ENCODE measurements at regions not wholly inside any gene's neighbourhood (a gene's known extent, or its start where the extent isn't known, plus 50 kb on each side); places are given as distances from the start of the nearest gene placed in this dataset.
A peak's percentile ranks its signal among the peaks of the same experiment; 100 is the strongest.

- no peak for DNase-seq
These were observed 516.9 kb upstream of the ZNF608 start for GRCh38 chr5:125263356-125263755.

- no peak for DNase-seq
These were observed 519.7 kb upstream of the ZNF608 start for GRCh38 chr5:125266106-125266505.

- no peak for DNase-seq
These were observed 521.3 kb upstream of the ZNF608 start for GRCh38 chr5:125267636-125268248.

- DNase-seq: no peak
These were observed 523.5 kb upstream of the ZNF608 start for GRCh38 chr5:125269926-125270325.

GRCh38 chr5:125272357-125272756, 525.9 kb upstream of the ZNF608 start:
- no peak for DNase-seq

GRCh38 chr5:125274211-125274610, 527.8 kb upstream of the ZNF608 start:
- DNase-seq: no peak

- DNase-seq: peak; percentile 70
These were observed 528.7 kb upstream of the ZNF608 start for GRCh38 chr5:125274938-125275724.

GRCh38 chr5:125275725-125276090, 529.3 kb upstream of the ZNF608 start:
- no peak for DNase-seq

- DNase-seq: no peak
These were observed 529.7 kb upstream of the ZNF608 start for GRCh38 chr5:125276096-125276495.

- DNase-seq: peak; percentile 92
These were observed 531.2 kb upstream of the ZNF608 start for GRCh38 chr5:125277494-125278154.

GRCh38 chr5:125278711-125279110, 532.3 kb upstream of the ZNF608 start:
- DNase-seq: no peak

GRCh38 chr5:125281667-125282066, 535.2 kb upstream of the ZNF608 start:
- DNase-seq: no peak

GRCh38 chr5:125283372-125283771, 536.9 kb upstream of the ZNF608 start:
- DNase-seq: no peak

- DNase-seq: no peak
These were observed 539.8 kb upstream of the ZNF608 start for GRCh38 chr5:125286271-125286670.

GRCh38 chr5:125289606-125290005, 543.2 kb upstream of the ZNF608 start:
- no peak for DNase-seq

- DNase-seq: no peak
These were observed 544.5 kb upstream of the ZNF608 start for GRCh38 chr5:125290935-125291334.

GRCh38 chr5:125291447-125291846, 545.0 kb upstream of the ZNF608 start:
- no peak for DNase-seq

GRCh38 chr5:125293223-125293622, 546.8 kb upstream of the ZNF608 start:
- no peak for DNase-seq

GRCh38 chr5:125293726-125294125, 547.3 kb upstream of the ZNF608 start:
- DNase-seq: no peak

GRCh38 chr5:125294844-125295243, 548.4 kb upstream of the ZNF608 start:
- DNase-seq: no peak

- peak; percentile 69 for DNase-seq
These were observed 549.0 kb upstream of the ZNF608 start for GRCh38 chr5:125295405-125295872.

- DNase-seq: no peak
These were observed 551.8 kb upstream of the ZNF608 start for GRCh38 chr5:125298258-125298657.

- no peak for DNase-seq
These were observed 552.4 kb upstream of the ZNF608 start for GRCh38 chr5:125298746-125299379.

GRCh38 chr5:125301711-125302110, 555.3 kb upstream of the ZNF608 start:
- no peak for DNase-seq

Measured in fibroblast of upper back skin (primary cell).